GM12865 (cell line): ENCODE measurements at regions not wholly inside any gene's neighbourhood (a gene's known extent, or its start where the extent isn't known, plus 50 kb on each side); places are given as distances from the start of the nearest gene placed in this dataset.
"Not testable (repeated sequence)": the region's sequence is repeated elsewhere in the genome, so short reads cannot be mapped to it uniquely, and the experiment has no call there.

ENCODE experiments used
- DNase-seq: peaks from one replicate; pipeline ENCODE4 v3.0.0; 2010; ENCODE audit warnings: low read depth
- H3K4me3 ChIP-seq: 2 replicates; pipeline ENCODE4 v1.5.1; 2011; ENCODE audit warnings: mild to moderate bottlenecking, low read depth, low read length, control low read depth
- TF ChIP-seq, protein P1 (sequence below): IDR thresholded peaks from 2 replicates; pipeline ENCODE4 v1.5.1; 2011; ENCODE audit warnings: low read length, control low read depth, low read depth, inconsistent platforms; ENCODE audit not compliant: insufficient read depth; ENCODE audit errors: missing control alignments

DNA sequence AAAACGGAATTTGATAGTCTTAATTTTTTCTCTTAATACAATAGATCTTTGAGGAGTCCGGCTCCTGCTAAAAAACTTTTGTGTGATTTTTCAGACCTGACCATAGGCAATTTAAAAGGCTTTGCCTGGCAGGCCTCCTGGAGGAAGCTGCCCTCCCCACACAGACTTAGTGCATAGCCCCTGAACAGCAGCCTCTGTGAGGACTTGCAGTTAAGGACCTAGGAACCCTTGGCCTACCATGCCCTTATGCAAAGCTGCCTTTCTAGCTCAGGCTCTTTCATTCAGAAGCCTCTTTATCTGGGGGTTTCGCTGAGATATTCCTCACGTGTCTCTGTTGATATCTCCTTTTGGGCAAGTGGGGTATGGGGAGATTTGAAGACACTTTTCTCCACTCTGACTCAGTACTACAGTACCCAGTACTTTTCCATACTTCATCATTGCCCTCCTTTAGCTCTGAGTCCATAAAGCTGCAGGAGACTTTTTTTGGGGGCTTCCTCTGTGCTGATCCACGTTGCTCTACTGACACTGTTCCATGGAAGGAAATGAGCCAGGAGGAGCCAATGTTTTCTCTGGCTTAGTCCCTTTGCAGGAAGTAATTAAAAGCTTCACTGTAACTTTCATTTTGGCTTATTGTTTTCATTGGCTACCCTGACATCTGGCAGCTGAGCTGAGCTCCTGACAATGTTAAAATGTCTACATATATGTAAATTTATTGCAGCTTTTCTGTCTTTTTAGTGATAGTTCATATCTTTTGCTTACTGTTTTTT is 283.1 kb downstream of the TDRD3 start:
- no peak for DNase-seq
- TF ChIP-seq, protein P1, sequence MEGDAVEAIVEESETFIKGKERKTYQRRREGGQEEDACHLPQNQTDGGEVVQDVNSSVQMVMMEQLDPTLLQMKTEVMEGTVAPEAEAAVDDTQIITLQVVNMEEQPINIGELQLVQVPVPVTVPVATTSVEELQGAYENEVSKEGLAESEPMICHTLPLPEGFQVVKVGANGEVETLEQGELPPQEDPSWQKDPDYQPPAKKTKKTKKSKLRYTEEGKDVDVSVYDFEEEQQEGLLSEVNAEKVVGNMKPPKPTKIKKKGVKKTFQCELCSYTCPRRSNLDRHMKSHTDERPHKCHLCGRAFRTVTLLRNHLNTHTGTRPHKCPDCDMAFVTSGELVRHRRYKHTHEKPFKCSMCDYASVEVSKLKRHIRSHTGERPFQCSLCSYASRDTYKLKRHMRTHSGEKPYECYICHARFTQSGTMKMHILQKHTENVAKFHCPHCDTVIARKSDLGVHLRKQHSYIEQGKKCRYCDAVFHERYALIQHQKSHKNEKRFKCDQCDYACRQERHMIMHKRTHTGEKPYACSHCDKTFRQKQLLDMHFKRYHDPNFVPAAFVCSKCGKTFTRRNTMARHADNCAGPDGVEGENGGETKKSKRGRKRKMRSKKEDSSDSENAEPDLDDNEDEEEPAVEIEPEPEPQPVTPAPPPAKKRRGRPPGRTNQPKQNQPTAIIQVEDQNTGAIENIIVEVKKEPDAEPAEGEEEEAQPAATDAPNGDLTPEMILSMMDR, result no peak
- H3K4me3 ChIP-seq, result no peak overlapping the region

DNA sequence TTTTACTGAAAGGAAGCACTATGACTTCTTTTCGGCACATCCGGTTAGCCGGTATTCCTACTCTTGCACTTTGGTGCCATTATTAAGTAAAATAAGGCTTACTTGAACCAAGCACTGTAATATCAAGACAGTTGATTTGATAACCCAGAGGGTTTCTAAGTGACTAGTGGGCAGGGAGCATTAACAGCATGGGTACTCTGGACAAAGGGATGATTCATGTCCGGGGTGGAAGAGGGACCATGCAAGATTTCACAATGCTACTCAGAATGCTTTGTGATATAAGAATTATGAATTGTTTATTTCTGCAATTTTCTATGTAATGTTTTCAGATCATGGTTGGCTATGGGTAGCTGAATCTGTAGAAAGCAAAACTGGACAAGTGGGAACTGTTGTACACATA is 282.1 kb downstream of the TDRD3 start:
- DNase-seq, result no peak
- no peak overlapping the region for H3K4me3 ChIP-seq
- TF ChIP-seq, protein P1, result no peak

DNA sequence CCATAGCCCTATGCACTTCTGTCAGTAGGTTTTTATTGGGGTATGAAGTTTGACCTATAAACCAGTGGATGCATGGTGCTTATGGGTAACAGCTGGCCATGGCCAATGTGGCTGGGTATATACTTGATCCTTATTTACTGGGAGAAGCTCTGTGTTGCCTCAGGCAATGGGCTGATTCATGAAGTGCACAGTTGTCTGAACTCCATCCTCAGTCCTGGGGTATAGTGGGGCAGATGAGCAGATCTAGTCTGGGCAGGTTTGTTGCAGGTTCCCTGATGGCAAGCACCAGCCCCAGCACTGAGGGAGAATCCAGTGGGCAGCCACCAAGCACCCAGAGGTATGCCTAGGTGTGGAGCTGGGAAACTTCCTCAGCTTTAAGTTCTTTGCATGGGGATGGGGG is 274.4 kb downstream of the TDRD3 start:
- TF ChIP-seq, protein P1, result no peak
- H3K4me3 ChIP-seq, result no peak overlapping the region
- DNase-seq, result no peak

DNA sequence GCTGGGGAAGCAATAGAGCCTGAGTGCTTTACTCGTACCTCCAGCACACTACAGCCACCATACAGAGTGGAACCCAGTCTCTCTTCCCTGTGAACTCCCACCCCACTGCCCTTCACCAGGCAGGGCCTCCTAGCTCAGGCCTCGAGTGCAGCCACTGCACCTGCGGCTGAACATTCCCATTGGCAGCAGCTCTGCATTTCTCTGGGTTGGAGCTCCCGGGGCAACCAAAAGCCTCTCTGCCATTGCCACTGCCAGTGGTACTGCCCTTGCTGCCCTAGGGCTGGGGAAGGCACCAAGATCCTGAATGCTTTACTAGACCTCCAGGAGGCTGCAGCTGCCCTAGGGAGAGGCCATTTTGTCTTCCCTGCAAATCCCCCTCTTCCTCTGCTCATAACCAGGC is 266.8 kb downstream of the TDRD3 start:
- H3K4me3 ChIP-seq, result no peak overlapping the region
- DNase-seq, result no peak
- TF ChIP-seq, protein P1, result no peak

DNA sequence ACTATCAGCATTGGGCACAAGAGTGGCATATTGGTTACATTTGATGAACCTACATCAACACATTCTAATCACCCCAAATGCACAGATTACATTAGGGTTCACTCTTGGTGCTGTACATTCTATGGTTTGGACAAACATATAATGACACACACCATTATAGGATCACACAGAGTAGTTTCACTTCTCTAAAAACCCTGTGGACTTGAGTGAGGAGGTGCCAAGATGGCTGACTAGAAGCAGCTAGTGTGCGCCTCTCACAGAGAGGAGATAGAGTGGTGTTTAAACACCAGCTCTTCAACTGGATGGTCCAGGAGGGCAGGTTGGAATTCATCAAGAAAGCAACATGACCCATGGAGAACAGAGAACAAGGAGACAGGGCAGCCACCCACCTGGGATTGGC is 265.6 kb downstream of the TDRD3 start:
- TF ChIP-seq, protein P1, result no peak
- H3K4me3 ChIP-seq, result no peak overlapping the region
- no peak for DNase-seq

DNA sequence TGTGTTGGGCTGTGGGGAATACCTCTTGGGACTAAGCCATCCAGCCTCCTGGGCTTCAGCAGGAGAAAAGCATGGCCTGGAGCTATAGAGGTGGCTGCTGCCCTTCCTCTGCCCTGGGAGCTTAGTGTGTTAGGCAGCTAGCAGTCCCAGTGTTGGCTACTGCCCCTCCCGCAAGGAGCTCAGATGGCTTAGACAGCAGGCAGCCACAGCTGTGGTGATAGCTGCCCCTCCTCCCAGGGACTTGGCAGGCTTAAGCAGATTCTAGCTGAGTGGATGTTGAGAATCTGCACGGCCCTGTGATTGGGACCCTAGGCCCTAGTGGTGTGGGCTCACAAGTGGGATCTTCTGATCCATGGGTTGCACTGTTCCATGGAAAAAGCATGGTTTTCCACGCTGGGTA is 264.5 kb downstream of the TDRD3 start:
- no peak for DNase-seq
- H3K4me3 ChIP-seq, result no peak overlapping the region
- TF ChIP-seq, protein P1, result no peak

DNA sequence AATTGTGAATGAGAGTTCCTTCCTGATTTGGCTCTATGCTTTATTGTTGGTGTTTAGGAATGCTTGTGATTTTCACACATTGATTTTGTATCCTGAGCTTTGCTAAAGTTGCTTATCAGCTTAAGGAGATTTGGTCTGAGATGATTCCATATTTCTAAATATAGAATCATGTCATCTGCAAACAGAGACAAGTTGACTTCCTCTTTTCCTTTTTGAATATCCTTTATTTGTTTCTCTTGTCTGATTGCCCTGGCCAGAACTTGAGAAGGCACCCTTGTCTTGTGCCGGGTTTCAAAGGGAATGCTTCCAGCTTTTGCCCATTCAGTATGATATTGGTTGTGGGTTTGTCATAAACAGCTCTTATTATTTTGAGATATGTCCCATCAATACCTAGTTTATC is 260.6 kb downstream of the TDRD3 start:
- not testable (repeated sequence) for DNase-seq, H3K4me3 ChIP-seq
